Stomach (tissue), 4 donors: ENCODE measurements at regions not wholly inside any gene's neighbourhood (a gene's known extent, or its start where the extent isn't known, plus 50 kb on each side); places are given as distances from the start of the nearest gene placed in this dataset.

Experiments
- CTCF ChIP-seq, 7 experiments: fragments of 450-650 bp in 4 of 7; fragments of 200-600 bp in 3 of 7; sonication (generic) in 3 of 7; IDR thresholded peaks; one replicate each; pipeline ENCODE4 v1.5.1; 2016 to 2019; ENCODE audit warnings: antibody characterized with exemption in 7 of 7, control low read depth in 2 of 7, mild to moderate bottlenecking in 1 of 7
- EP300 ChIP-seq: sonication (generic); formaldehyde crosslinking; IDR thresholded peaks from one replicate; pipeline ENCODE4 v1.6.1; 2017; ENCODE audit warnings: antibody characterized with exemption
- POLR2A ChIP-seq, 4 donors: fragments of 450-650 bp; IDR thresholded peaks; one replicate each; pipeline ENCODE4 v1.6.1; 2016; ENCODE audit warnings: antibody characterized with exemption in 4 of 4, control low read depth in 2 of 4, mild to moderate bottlenecking in 1 of 4, moderate library complexity in 1 of 4
- POLR2AphosphoS5 ChIP-seq, 3 donors: sonication (generic); formaldehyde crosslinking; IDR thresholded peaks; one replicate each; pipeline ENCODE4 v1.6.1; 2016; ENCODE audit warnings: antibody characterized with exemption in 3 of 3

- TF ChIP-seq CTCF (IDR thresholded peaks at IDR 0.05) (no peak), POLR2AphosphoS5 (IDR thresholded peaks at IDR 0.05) (no peak), POLR2A (IDR thresholded peaks at IDR 0.05) (no peak), EP300 (no peak)
Observed at GRCh38 chr15:94930960-94931359, 699.6 kb downstream of the MCTP2 start.
